ENCODE measurements at regions not wholly inside any gene's neighbourhood (a gene's known extent, or its start where the extent isn't known, plus 50 kb on each side); places are given as distances from the start of the nearest gene placed in this dataset.

DNA sequence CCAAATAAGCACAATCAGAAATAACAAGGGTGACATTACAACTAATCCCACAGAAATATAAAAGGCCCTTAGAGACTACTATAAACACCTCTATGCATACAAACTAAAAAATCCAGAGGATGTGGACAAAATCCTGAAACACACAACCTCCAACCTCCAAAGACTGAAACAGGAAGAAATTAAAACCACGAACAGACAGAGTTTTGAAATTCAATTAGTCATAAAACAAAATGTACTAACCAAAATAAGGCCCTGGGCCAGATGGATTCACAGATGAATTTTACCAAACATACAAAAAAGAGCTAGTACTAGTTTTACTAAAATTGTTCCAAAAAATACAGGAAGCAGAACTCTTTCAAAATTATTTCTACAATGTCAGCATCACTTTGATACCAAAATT lies 1043.6 kb downstream of the DIPK2A start (continued):
- TF ChIP-seq, protein P1, sequence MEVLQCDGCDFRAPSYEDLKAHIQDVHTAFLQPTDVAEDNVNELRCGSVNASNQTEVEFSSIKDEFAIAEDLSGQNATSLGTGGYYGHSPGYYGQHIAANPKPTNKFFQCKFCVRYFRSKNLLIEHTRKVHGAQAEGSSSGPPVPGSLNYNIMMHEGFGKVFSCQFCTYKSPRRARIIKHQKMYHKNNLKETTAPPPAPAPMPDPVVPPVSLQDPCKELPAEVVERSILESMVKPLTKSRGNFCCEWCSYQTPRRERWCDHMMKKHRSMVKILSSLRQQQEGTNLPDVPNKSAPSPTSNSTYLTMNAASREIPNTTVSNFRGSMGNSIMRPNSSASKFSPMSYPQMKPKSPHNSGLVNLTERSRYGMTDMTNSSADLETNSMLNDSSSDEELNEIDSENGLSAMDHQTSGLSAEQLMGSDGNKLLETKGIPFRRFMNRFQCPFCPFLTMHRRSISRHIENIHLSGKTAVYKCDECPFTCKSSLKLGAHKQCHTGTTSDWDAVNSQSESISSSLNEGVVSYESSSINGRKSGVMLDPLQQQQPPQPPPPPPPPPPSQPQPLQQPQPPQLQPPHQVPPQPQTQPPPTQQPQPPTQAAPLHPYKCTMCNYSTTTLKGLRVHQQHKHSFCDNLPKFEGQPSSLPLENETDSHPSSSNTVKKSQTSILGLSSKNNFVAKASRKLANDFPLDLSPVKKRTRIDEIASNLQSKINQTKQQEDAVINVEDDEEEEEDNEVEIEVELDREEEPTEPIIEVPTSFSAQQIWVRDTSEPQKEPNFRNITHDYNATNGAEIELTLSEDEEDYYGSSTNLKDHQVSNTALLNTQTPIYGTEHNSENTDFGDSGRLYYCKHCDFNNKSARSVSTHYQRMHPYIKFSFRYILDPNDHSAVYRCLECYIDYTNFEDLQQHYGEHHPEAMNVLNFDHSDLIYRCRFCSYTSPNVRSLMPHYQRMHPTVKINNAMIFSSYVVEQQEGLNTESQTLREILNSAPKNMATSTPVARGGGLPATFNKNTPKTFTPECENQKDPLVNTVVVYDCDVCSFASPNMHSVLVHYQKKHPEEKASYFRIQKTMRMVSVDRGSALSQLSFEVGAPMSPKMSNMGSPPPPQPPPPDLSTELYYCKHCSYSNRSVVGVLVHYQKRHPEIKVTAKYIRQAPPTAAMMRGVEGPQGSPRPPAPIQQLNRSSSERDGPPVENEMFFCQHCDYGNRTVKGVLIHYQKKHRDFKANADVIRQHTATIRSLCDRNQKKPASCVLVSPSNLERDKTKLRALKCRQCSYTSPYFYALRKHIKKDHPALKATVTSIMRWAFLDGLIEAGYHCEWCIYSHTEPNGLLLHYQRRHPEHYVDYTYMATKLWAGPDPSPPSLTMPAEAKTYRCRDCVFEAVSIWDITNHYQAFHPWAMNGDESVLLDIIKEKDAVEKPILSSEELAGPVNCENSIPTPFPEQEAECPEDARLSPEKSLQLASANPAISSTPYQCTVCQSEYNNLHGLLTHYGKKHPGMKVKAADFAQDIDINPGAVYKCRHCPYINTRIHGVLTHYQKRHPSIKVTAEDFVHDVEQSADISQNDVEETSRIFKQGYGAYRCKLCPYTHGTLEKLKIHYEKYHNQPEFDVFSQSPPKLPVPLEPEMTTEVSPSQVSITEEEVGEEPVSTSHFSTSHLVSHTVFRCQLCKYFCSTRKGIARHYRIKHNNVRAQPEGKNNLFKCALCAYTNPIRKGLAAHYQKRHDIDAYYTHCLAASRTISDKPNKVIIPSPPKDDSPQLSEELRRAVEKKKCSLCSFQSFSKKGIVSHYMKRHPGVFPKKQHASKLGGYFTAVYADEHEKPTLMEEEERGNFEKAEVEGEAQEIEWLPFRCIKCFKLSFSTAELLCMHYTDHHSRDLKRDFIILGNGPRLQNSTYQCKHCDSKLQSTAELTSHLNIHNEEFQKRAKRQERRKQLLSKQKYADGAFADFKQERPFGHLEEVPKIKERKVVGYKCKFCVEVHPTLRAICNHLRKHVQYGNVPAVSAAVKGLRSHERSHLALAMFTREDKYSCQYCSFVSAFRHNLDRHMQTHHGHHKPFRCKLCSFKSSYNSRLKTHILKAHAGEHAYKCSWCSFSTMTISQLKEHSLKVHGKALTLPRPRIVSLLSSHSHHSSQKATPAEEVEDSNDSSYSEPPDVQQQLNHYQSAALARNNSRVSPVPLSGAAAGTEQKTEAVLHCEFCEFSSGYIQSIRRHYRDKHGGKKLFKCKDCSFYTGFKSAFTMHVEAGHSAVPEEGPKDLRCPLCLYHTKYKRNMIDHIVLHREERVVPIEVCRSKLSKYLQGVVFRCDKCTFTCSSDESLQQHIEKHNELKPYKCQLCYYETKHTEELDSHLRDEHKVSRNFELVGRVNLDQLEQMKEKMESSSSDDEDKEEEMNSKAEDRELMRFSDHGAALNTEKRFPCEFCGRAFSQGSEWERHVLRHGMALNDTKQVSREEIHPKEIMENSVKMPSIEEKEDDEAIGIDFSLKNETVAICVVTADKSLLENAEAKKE (CRISPR knock-in tag; IDR thresholded peaks at IDR 0.05), result no peak
- TF ChIP-seq ZNF331 (CRISPR knock-in tag; IDR thresholded peaks at IDR 0.05; ENCODE audit: low read depth) (no peak), EZH2 (IDR thresholded peaks at IDR 0.05; ENCODE audit: low read depth, unreplicated experiment) (no peak), ZNF114 (CRISPR knock-in tag; IDR thresholded peaks at IDR 0.05) (no peak)
- TF ChIP-seq, protein P2, sequence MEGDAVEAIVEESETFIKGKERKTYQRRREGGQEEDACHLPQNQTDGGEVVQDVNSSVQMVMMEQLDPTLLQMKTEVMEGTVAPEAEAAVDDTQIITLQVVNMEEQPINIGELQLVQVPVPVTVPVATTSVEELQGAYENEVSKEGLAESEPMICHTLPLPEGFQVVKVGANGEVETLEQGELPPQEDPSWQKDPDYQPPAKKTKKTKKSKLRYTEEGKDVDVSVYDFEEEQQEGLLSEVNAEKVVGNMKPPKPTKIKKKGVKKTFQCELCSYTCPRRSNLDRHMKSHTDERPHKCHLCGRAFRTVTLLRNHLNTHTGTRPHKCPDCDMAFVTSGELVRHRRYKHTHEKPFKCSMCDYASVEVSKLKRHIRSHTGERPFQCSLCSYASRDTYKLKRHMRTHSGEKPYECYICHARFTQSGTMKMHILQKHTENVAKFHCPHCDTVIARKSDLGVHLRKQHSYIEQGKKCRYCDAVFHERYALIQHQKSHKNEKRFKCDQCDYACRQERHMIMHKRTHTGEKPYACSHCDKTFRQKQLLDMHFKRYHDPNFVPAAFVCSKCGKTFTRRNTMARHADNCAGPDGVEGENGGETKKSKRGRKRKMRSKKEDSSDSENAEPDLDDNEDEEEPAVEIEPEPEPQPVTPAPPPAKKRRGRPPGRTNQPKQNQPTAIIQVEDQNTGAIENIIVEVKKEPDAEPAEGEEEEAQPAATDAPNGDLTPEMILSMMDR (conservative IDR thresholded peaks at IDR 0.05; ENCODE audit: low read depth in 2 of 2), result no peak
- TF ChIP-seq, protein P3, sequence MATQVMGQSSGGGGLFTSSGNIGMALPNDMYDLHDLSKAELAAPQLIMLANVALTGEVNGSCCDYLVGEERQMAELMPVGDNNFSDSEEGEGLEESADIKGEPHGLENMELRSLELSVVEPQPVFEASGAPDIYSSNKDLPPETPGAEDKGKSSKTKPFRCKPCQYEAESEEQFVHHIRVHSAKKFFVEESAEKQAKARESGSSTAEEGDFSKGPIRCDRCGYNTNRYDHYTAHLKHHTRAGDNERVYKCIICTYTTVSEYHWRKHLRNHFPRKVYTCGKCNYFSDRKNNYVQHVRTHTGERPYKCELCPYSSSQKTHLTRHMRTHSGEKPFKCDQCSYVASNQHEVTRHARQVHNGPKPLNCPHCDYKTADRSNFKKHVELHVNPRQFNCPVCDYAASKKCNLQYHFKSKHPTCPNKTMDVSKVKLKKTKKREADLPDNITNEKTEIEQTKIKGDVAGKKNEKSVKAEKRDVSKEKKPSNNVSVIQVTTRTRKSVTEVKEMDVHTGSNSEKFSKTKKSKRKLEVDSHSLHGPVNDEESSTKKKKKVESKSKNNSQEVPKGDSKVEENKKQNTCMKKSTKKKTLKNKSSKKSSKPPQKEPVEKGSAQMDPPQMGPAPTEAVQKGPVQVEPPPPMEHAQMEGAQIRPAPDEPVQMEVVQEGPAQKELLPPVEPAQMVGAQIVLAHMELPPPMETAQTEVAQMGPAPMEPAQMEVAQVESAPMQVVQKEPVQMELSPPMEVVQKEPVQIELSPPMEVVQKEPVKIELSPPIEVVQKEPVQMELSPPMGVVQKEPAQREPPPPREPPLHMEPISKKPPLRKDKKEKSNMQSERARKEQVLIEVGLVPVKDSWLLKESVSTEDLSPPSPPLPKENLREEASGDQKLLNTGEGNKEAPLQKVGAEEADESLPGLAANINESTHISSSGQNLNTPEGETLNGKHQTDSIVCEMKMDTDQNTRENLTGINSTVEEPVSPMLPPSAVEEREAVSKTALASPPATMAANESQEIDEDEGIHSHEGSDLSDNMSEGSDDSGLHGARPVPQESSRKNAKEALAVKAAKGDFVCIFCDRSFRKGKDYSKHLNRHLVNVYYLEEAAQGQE (IDR thresholded peaks at IDR 0.05; ENCODE audit: unreplicated experiment), result no peak
- TF ChIP-seq, protein P4, sequence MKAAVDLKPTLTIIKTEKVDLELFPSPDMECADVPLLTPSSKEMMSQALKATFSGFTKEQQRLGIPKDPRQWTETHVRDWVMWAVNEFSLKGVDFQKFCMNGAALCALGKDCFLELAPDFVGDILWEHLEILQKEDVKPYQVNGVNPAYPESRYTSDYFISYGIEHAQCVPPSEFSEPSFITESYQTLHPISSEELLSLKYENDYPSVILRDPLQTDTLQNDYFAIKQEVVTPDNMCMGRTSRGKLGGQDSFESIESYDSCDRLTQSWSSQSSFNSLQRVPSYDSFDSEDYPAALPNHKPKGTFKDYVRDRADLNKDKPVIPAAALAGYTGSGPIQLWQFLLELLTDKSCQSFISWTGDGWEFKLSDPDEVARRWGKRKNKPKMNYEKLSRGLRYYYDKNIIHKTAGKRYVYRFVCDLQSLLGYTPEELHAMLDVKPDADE (IDR thresholded peaks at IDR 0.05), result no peak
